ENCODE measurements at regions not wholly inside any gene's neighbourhood (a gene's known extent, or its start where the extent isn't known, plus 50 kb on each side); places are given as distances from the start of the nearest gene placed in this dataset.
"Not testable (repeated sequence)": the region's sequence is repeated elsewhere in the genome, so short reads cannot be mapped to it uniquely, and the experiment has no call there.

DNA sequence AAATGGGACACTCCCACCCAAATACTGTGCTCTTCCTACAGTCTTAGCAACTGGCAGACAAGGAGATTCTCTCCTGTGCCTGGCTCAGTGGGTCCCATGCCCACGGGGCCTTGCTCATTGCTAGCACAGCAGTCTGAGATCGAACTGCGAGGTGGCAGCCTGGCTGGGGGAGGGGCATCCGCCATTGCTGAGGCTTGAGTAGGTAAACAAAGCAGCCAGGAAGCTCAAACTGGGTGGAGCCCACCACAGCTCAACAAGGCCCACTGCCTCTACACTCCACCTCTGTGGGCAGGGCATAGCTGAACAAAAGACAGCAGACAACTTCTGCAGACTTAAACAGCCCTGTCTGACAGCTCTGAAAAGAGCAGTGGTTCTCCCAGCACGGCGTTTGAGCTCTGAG, 174.8 kb downstream of the COL12A1 start:
- in situ Hi-C loops (cut with HindIII; ENCODE audit: low pct_unique_long_range_greater_than_20kb, low sequenced_read_pairs); DNase-seq (ENCODE audit: low read depth): not testable (repeated sequence)

DNA sequence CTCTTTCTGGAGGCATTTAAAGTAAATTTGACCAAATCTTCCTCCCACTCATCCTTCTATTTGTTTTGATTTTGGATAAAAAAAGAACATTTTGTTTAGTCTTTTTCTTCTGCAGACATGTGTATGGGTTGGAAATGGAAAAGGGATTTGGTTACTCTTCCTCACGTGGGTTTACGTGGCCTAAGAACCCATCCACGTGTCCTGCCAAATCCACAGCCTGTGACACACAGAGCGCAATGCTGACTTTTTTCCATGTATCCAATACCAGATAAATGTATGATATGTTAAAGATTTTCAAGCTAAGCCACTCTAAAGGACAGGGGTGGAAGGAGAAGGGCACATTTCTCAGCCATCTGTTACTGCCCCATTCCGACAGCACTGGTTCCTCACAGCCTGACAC, 176.5 kb downstream of the COL12A1 start:
- no peak for DNase-seq (ENCODE audit: low read depth)
- in situ Hi-C loops (cut with HindIII; ENCODE audit: low pct_unique_long_range_greater_than_20kb, low sequenced_read_pairs): no loop called here

DNA sequence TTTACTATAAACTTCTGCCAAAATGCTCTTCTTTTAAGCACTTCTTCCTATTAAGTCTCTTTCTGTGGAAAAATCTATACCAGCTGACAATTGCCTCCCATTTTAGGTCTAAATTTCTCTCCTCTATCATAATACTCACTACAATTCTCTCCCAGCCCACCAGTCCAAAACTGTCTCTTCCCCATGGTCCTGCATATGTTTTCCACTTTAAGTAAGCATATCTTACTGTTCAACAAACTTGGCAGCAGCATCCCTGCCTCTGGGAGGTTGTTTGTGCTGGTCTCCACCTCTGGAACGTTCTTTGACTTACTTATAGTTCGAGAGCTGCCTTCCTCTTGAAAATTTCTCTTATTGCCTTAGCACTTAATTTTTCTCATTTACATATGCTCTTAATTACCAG, 180.5 kb downstream of the COL12A1 start:
- in situ Hi-C loops (cut with HindIII; ENCODE audit: low pct_unique_long_range_greater_than_20kb, low sequenced_read_pairs): no loop called here
- DNase-seq (ENCODE audit: low read depth): no peak

DNA sequence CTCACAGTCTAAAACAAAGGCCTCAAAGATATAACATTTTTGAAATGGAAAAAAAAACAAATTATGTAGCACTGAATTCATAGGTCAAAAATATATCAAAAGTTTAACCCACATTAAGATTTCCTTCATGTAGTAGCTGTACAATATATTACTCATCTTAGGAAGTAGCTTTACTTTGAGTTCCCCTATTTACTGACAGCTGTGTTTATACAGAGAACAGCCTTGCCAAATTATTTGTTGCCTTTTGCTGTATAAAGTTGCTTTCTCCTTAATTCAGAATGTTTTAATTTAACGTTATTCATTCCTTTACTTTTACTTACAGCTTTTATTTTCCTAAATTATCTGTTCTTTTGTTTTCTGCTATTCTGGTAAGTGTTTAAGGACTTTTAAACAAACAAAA, 181.0 kb downstream of the COL12A1 start:
- no peak for DNase-seq (ENCODE audit: low read depth)

DNA sequence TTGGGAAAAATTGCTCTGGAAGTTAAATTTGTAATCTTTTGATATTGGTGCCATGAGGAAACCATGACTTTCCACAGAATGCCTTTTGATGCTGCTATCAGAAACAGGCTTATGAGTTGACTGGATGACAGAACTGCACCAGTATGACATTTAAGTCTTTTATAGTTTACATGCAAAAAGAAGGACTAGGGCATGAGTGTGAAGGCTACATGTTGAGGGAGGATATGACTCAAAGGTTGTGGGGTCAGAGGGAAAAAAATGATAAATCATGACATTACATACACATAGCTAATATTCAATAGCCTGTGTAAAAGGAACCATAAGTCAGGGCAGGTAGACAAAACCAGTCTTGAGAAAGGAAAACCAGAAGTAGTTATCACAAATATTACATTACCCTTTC, 182.2 kb downstream of the COL12A1 start:
- in situ Hi-C loops (cut with HindIII; ENCODE audit: low pct_unique_long_range_greater_than_20kb, low sequenced_read_pairs): no loop called here
- DNase-seq (ENCODE audit: low read depth): no peak

More for the DNA sequence above, 181.0 kb downstream of the COL12A1 start:
- in situ Hi-C loops (cut with HindIII; ENCODE audit: low pct_unique_long_range_greater_than_20kb, low sequenced_read_pairs): no loop called here

DNA sequence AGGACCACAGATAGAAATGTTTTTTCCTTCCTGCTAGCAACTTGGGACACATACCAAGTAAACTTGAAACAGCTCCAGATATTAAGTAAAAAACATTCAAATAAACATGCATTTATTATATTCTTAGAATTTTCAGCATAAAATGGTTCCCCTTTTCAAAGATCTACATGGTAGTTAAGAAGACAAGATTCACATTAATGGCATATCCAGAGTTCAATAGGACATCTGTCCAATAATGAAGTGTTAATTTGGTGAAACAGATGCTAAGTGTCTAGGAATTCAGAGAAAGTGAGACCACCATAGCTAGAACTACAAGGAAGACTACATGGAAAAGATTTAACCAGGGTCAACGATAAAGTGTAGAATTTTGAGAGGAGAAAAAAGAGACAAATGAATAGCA, 184.9 kb downstream of the COL12A1 start:
- in situ Hi-C loops (cut with HindIII; ENCODE audit: low pct_unique_long_range_greater_than_20kb, low sequenced_read_pairs): no loop called here
- no peak for DNase-seq (ENCODE audit: low read depth)

DNA sequence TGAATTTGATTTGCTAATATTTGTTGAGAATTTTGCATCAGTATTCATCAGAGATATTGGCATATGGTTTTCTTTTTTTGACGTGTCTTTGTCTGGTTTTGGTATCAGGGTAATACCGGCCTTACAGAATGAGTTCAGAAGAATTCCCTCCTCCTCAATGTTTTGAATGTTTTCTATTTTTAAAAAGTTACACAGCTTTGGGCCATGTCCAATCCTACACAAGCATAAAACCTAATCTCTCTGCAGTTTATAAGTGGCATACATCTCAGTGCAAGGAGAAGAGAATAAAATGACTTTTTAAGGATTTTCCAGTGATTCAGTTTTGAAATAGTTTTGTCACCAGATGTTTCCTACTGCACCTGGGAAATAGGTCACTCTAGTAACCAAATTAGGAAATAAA, 185.5 kb downstream of the COL12A1 start:
- in situ Hi-C loops (cut with HindIII; ENCODE audit: low pct_unique_long_range_greater_than_20kb, low sequenced_read_pairs): no loop called here
- DNase-seq (ENCODE audit: low read depth): no peak

DNA sequence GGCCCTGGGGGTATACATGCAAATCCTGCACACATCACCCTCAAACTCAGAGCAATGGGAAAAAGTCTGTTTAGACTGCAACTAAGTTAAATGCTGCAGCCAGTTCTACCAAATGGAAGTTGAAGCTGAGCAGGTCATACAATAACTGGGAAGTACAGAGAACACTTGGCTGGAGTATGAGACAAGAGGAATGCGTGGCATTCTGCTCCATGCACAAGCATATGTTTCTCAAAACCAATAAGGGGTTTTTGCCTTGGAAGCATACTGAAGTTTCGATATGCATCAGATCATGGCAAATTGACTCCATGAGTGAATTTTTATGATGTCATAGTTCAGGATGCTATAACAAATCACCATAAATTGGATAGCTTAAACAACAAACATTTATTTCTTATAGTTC, 193.8 kb downstream of the COL12A1 start:
- in situ Hi-C loops (cut with HindIII; ENCODE audit: low pct_unique_long_range_greater_than_20kb, low sequenced_read_pairs): no loop called here
- no peak for DNase-seq (ENCODE audit: low read depth)

DNA sequence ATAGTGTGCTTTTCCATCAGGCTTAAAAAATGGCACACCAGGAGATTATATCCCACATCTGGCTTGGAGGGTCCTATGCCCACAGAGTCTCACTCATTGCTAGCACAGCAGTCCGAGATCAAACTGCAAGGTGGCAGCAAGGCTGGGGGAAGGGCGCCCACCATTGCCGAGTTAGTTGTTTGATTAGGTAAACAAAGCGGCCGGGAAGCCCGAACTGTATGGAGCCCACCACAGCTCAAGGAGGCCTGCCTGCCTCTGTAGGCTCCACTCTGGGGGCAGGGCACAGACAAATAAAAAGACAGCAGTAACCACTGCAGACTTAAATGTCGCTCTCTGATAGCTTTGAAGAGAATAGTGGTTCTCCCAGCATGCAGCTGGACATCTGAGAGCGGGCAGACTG, 201.9 kb downstream of the COL12A1 start:
- DNase-seq (ENCODE audit: low read depth); in situ Hi-C loops (cut with HindIII; ENCODE audit: low pct_unique_long_range_greater_than_20kb, low sequenced_read_pairs): not testable (repeated sequence)

DNA sequence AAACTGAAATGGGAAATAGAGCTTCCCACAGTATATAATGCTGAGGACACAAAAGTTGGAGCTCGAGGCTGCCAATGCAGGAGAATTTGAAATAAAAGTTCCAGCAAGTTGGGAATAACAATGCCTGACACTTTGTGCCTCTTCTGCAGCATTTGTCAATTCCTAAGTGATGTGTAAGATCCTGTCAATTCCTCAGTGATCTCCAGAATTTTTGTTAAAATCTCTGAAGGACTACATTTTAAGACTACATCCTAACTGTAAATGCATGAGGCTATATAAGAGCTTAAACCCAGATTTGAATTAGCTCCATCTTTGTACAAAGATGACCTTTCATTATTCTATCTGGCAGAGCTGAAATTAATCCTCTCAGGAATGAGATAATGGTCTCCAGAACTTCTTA, 208.2 kb downstream of the COL12A1 start:
- no peak for DNase-seq (ENCODE audit: low read depth)
- in situ Hi-C loops (cut with HindIII; ENCODE audit: low pct_unique_long_range_greater_than_20kb, low sequenced_read_pairs): no loop called here

DNA sequence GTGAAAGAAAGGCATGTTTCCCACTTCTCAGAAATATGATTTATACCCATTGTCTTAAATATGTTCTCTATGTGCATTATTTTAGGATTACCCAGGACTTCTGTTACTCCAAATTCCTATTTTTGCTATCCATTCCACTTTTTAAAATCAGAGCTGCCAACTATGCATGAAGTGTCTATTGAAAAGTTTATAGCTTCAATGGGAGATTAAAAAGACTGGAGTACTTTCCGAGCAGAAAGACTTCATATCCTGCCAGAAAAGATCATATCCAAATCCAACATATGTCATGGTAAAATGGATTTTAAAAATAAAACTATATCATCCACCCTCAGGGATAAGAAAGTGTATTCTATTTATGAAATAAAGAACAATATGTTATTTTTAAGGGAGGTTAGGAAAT, 212.7 kb downstream of the COL12A1 start:
- no peak for DNase-seq (ENCODE audit: low read depth)
- in situ Hi-C loops (cut with HindIII; ENCODE audit: low pct_unique_long_range_greater_than_20kb, low sequenced_read_pairs): no loop called here

DNA sequence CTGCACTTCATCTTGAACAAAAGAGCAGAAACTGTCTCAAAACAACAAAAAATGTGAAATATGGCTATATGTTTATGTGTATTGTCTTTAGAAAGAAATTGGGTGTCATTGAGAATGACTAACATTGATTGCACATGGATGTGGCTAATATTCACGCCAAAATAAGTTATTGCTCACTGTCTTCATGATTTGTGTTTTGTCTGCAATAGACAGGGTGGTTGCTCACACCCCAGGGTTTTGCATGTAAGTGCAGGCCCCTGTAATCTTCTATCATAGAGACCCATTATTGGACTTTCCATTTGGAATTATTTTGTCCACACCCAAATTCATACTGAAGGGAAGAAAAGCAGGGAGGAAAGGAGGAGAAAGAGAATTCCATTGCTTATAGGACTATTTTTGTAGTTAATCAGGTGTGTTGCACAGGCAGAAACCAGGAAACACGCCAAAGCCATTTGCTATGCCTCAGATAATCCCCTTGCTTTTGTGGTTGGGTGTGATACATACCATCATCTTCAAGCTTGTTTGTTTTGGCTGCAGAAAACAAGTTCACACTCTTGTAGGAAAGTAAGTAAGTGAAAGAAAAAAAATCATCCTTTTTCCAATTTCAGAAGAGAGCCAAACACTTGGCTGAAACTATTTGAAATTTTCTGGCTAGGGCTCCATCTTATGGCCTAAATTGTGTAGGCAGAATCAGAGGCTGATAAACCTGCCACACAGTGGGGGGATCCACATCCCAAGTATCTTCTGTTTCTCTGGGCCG, 214.1 kb downstream of the COL12A1 start:
- in situ Hi-C loops (cut with HindIII; ENCODE audit: low pct_unique_long_range_greater_than_20kb, low sequenced_read_pairs): no loop called here
- peak; percentile 19 for DNase-seq (ENCODE audit: low read depth)

DNA sequence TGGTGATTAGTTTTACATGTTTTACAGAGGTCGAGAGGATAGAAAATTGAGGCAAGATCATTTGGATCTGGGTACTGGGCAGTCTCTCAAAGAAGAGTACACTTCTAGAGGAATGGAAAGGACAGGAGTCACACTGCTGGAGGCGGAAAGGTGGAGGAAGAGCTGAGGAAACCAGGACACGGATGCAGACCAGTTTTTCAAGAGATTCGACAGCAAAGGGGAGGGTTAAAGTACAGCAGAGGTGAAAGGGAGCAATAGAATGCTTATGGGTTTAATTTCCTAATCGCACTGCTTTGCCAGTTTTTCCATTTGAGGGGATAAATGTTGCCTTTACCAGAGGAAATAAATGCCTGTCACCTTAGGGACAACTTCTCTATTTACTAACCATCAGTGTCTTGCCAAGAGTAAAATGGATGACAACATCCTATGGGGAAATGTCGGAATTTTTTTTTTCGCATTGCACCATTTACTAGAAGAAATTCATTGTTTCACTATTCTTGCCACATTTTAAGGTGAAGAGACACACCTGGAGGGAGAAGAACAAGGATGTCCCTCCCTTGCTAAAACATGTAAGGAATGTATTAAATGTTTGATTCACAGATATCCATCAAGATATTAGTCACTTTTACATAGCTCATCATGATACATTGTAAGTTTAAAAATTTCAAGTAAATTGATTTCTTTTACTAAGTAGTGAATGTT, 226.6 kb downstream of the COL12A1 start:
- in situ Hi-C loops (cut with HindIII; ENCODE audit: low pct_unique_long_range_greater_than_20kb, low sequenced_read_pairs): no loop called here
- no peak for DNase-seq (ENCODE audit: low read depth)

DNA sequence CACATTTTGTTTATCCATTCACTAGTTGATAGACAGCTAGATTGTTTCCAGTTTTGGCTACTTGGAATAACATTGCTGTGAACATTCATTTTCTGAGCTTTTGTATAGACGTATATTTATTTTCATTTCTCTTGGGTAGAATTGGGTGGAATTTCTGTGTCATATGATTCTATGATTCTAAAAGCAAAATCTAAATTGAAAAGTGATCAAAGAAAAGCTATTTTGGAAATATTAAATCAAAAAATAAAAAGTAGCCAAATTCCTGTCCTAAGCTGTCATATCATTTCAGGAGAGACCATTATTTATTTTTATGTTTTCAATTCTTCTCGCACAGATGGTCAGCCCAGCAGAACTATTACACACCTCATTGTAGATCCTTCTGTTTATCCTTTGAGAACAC, 229.2 kb downstream of the COL12A1 start:
- no peak for DNase-seq (ENCODE audit: low read depth)
- in situ Hi-C loops (cut with HindIII; ENCODE audit: low pct_unique_long_range_greater_than_20kb, low sequenced_read_pairs): no loop called here

DNA sequence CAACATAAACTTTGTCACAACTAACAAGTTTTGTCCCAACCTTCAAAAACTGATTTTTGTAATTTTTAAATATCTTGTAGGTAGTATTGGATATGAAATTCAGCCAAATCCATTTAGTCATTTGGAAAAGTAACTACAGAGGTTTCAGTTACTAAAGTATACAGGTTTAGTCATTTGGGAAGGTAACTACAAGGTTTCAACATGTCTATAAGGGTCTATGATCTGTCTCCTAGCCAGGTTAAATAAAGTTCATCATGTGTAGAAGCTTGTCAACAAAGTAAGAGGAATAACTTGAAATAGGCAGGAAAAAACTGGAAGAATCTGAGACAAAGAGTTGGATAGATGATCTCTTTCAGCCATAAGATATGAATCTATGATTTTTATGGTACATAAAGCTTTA, 229.8 kb downstream of the COL12A1 start:
- in situ Hi-C loops (cut with HindIII; ENCODE audit: low pct_unique_long_range_greater_than_20kb, low sequenced_read_pairs): no loop called here
- DNase-seq (ENCODE audit: low read depth): no peak

DNA sequence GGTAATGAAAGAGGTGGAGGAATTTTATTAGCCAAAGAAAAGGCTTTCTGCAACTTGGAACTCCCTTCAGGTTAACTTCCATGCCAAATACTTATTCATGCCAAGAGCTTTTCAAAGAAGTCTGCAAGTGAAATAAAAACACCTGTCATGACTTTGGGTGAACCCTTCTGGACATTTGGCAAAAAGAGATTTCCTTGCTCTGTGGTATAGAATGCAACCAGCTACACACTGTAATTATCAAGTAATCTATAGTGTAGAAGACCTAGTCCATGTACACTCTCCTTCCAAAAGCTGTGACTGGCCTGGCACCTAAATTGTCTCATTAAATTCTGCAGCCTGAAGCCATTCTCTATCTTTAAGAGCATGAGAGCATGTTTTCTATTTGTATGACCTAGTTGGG, 232.3 kb downstream of the COL12A1 start:
- no peak for DNase-seq (ENCODE audit: low read depth)
- in situ Hi-C loops (cut with HindIII; ENCODE audit: low pct_unique_long_range_greater_than_20kb, low sequenced_read_pairs): no loop called here

DNA sequence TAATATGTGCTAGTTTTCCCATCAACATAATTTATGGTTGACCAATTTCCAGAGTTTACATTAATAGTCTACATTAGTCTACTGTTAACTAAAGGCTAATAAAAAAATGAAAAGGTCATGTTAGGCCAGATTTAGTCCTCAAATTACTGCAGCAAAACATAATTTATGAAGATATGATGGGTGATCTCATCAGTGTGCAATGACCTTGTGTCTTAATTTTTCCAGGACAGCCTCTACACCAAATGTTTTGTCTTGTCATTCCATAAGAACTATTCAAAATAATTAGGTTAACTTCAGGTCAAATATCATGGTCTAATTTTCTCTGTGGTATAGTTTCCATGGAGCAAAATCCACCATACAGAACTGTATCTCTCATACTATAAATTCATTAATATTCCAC, 234.2 kb downstream of the COL12A1 start:
- DNase-seq (ENCODE audit: low read depth): no peak
- in situ Hi-C loops (cut with HindIII; ENCODE audit: low pct_unique_long_range_greater_than_20kb, low sequenced_read_pairs): no loop called here

DNA sequence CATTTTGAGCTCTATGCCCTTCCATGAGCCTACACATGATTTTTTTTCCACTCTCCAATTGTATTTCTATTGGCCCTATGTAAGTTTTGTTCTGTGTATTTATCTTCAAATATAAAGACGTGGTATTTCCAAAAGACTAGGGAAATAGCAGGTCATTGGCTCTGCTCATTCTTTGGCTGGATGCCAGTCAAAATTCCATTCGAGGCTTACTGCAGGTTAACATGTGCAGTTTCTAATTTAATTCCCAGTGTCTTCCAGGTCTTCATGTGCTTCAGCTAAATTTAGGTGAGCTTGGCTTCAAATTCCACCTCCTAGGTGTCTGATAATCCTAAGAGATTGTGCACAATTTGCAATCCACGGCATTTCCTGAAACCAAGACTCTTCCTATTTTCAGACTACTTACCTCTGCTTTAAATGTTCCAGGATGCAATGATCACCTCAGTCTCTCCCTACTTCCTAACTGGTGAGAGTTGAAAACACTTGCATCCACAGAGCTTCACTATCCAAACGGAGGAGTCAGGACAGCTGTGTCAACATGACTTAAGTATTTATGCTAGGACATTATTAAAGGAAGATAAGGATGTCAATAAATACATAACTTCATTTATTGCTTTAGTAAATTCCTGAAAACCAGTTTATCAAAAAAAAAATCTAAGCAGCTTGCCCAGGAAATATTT, 236.1 kb downstream of the COL12A1 start:
- in situ Hi-C loops (cut with HindIII; ENCODE audit: low pct_unique_long_range_greater_than_20kb, low sequenced_read_pairs): no loop called here
- DNase-seq (ENCODE audit: low read depth): no peak

DNA sequence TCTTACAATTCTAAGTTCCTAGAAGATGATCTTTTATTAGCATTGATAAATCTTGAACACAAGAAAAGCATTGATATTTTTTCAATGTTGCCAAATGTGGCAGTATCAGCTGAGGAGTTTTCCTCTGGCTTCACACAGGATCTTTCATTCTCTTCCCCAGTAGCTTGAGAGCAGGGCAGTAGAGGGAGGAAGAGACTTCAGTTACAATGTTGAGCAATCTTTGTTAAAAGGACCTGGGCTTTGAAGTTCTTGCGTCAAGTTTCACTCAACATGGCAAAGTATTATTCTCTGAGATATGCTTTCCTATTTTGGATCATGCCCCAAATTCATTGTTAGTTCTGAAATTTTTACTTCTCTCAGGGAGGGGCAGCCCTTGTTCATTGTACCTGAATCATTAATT, 238.0 kb downstream of the COL12A1 start:
- DNase-seq (ENCODE audit: low read depth): no peak
- in situ Hi-C loops (cut with HindIII; ENCODE audit: low pct_unique_long_range_greater_than_20kb, low sequenced_read_pairs): no loop called here
